Prostate gland (tissue), 2 donors: ENCODE measurements at regions not wholly inside any gene's neighbourhood (a gene's known extent, or its start where the extent isn't known, plus 50 kb on each side); places are given as distances from the start of the nearest gene placed in this dataset.

Experiments
- DNase-seq: peaks from one replicate; pipeline ENCODE4 v3.0.0-alpha.2; 2019; ENCODE audit warnings: low spot score
- H3K27ac ChIP-seq, 2 donors: fragments of 200-600 bp; sonication (generic); 2 replicates each; pipeline ENCODE4 v1.5.1; 2017 to 2019
- H3K27me3 ChIP-seq: fragments of 200-600 bp; sonication (generic); replicated peaks from 2 replicates; pipeline ENCODE4 v1.5.1; 2019; ENCODE audit not compliant: insufficient read depth
- H3K36me3 ChIP-seq, 2 donors: fragments of 200-600 bp; sonication (generic); 1 replicate in 1 of 2; 2 replicates in 1 of 2; pipeline versions ENCODE4 v1.5.1 to v1.8.1; 2017 to 2019
- H3K4me1 ChIP-seq: fragments of 200-600 bp; sonication (generic); replicated peaks from 2 replicates; pipeline ENCODE4 v1.5.1; 2019
- H3K4me3 ChIP-seq, 2 donors: fragments of 200-600 bp; sonication (generic); 2 replicates each; pipeline ENCODE4 v1.5.1; 2017 to 2019
- H3K9me3 ChIP-seq: fragments of 200-600 bp; sonication (generic); 2 replicates; pipeline ENCODE4 v1.5.1; 2017
- POLR2A ChIP-seq: fragments of 450-650 bp; IDR thresholded peaks from one replicate; pipeline ENCODE4 v1.6.1; 2016; ENCODE audit warnings: antibody characterized with exemption, mild to moderate bottlenecking
- POLR2AphosphoS5 ChIP-seq: sonication (generic); formaldehyde crosslinking; IDR thresholded peaks from one replicate; pipeline ENCODE4 v1.6.1; 2017; ENCODE audit warnings: antibody characterized with exemption
- WGBS: methylation state at CpG from one replicate; pipeline ENCODE4 v1.1.5; 2018; 5-methylcytosine and 5-hydroxymethylcytosine counted together
- intact Hi-C: fragments of 100-400 bp; cut with DNase I; formaldehyde crosslinking; loops from one replicate; pipeline ENCODE4 v1.14.2; 2022
- TF ChIP-seq, protein P1 (sequence below), 4 experiments: fragments of 200-600 bp in 2 of 4; fragments of 450-650 bp in 2 of 4; sonication (generic) in 2 of 4; IDR thresholded peaks; 1 replicate in 3 of 4; 2 replicates in 1 of 4; pipeline ENCODE4 v1.5.1; 2016 to 2019; ENCODE audit warnings: antibody characterized with exemption in 4 of 4, mild to moderate bottlenecking in 2 of 4, moderate library complexity in 2 of 4

GRCh38 chr7:98557538-98558031, 59.5 kb upstream of the NPTX2 start:
- WGBS, result 73% methylated on average over 11 of the region's 11 CpGs
- intact Hi-C loops, result no loop called here
- TF ChIP-seq POLR2A (no peak), POLR2AphosphoS5 (no peak)
- TF ChIP-seq, protein P1, sequence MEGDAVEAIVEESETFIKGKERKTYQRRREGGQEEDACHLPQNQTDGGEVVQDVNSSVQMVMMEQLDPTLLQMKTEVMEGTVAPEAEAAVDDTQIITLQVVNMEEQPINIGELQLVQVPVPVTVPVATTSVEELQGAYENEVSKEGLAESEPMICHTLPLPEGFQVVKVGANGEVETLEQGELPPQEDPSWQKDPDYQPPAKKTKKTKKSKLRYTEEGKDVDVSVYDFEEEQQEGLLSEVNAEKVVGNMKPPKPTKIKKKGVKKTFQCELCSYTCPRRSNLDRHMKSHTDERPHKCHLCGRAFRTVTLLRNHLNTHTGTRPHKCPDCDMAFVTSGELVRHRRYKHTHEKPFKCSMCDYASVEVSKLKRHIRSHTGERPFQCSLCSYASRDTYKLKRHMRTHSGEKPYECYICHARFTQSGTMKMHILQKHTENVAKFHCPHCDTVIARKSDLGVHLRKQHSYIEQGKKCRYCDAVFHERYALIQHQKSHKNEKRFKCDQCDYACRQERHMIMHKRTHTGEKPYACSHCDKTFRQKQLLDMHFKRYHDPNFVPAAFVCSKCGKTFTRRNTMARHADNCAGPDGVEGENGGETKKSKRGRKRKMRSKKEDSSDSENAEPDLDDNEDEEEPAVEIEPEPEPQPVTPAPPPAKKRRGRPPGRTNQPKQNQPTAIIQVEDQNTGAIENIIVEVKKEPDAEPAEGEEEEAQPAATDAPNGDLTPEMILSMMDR (IDR thresholded peaks at IDR 0.05), result no peak
- Histone ChIP-seq H3K27me3 (no peaks in the 10 kb centered on the region), H3K4me3 (no peak overlapping the region), H3K27ac (no peak overlapping the region), H3K36me3 (no peaks in the 10 kb centered on the region), H3K4me1 (no peaks in the 10 kb centered on the region), H3K9me3 (no peaks in the 10 kb centered on the region)
- DNase-seq, result no peak

GRCh38 chr7:98556288-98556687, 60.8 kb upstream of the NPTX2 start:
- H3K9me3 ChIP-seq, result no peaks in the 10 kb centered on the region
- H3K27ac ChIP-seq, result no peak overlapping the region
- no peaks in the 10 kb centered on the region for H3K27me3 ChIP-seq
- peak; percentile 20 for DNase-seq
- no peaks in the 10 kb centered on the region for H3K36me3 ChIP-seq
- WGBS, result 44% methylated on average over 12 of the region's 12 CpGs
- no peak overlapping the region for H3K4me3 ChIP-seq
- intact Hi-C loops, result no loop called here
- no peaks in the 10 kb centered on the region for H3K4me1 ChIP-seq
- TF ChIP-seq, protein P1 (IDR thresholded peaks at IDR 0.05), result no peak
- TF ChIP-seq POLR2A (no peak), POLR2AphosphoS5 (no peak)

DNA sequence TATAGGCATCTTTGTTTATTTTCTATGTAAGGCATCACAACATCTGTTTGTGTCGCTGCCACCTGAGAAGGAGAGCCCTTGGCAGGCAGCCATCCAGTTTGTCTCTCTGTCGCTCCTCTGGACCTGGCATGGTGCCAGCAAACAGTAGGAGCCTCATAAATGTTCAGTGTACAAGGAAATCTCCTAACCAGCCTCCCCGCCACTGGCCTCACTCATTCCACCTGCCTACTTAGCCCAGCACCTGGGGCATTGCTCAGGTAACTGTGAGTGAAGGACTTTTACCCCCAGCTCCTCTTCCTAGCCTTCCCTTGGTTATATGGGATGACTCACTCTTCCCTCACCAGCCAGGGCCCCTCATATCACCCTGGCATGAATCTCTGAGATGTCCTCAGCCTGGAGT, 61.7 kb upstream of the NPTX2 start:
- intact Hi-C loops, result no loop called here
- H3K36me3 ChIP-seq, result no peaks in the 10 kb centered on the region
- no peaks in the 10 kb centered on the region for H3K27me3 ChIP-seq
- H3K27ac ChIP-seq, result no peak overlapping the region
- 64% methylated on average over 3 of the region's 3 CpGs for WGBS
- H3K4me1 ChIP-seq, result no peaks in the 10 kb centered on the region
- no peaks in the 10 kb centered on the region for H3K9me3 ChIP-seq
- peak; percentile 7 for DNase-seq
- TF ChIP-seq, protein P1 (IDR thresholded peaks at IDR 0.05), result no peak
- H3K4me3 ChIP-seq, result no peak overlapping the region

- Histone ChIP-seq H3K27ac (no peak overlapping the region), H3K9me3 (no peaks in the 10 kb centered on the region), H3K36me3 (no peaks in the 10 kb centered on the region), H3K4me1 (no peaks in the 10 kb centered on the region), H3K27me3 (no peaks in the 10 kb centered on the region), H3K4me3 (no peak overlapping the region)
- TF ChIP-seq POLR2A, result no peak
- TF ChIP-seq, protein P1 (IDR thresholded peaks at IDR 0.05), result no peak
- no peak for TF ChIP-seq POLR2AphosphoS5
- 25% methylated on average over 7 of the region's 7 CpGs for WGBS
- DNase-seq, result no peak
- intact Hi-C loops, result no loop called here
These were observed 63.4 kb upstream of the NPTX2 start for GRCh38 chr7:98553666-98554065.

DNA sequence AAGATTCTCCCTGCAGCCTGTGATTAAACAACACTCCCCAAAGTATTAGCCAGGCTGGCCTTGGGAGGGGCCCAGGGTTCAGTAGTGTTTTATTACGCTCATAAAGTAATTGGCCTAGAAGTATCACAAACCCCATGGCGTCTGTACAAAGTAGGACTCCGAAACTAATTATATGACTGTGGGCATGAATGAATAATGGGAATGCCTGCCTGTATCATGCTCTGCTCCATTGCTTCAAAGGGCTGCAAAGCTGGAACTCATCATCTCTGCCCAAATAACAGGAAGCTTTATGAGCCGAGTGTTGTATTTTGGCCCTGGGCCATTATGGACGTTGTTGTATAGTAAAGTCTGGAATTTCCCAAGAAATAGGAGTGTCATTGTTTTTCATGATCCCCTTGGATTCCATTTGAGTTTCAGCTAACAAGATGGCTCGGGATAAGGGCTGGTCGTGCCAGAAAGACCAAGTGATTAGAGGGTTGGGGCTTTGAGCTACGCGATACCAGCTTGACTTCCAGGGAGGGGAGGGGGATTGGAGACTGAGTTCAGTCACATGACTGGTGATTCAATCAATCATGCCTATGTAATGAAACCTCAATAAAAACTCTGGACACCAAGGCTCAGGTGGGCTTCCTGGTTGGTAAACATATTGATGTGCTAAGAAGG, 65.3 kb upstream of the NPTX2 start:
- no peaks in the 10 kb centered on the region for H3K9me3 ChIP-seq
- H3K4me3 ChIP-seq, result no peak overlapping the region
- WGBS, result 31% methylated on average over 9 of the region's 9 CpGs
- intact Hi-C loops, result no loop called here
- DNase-seq, result no peak
- no peaks in the 10 kb centered on the region for H3K4me1 ChIP-seq
- TF ChIP-seq POLR2A (no peak), POLR2AphosphoS5 (no peak)
- TF ChIP-seq, protein P1 (IDR thresholded peaks at IDR 0.05), result no peak
- H3K27ac ChIP-seq, result no peak overlapping the region
- no peaks in the 10 kb centered on the region for H3K27me3 ChIP-seq
- H3K36me3 ChIP-seq, result no peaks in the 10 kb centered on the region
